SKM-1 (cell line): ENCODE measurements at regions not wholly inside any gene's neighbourhood (a gene's known extent, or its start where the extent isn't known, plus 50 kb on each side); places are given as distances from the start of the nearest gene placed in this dataset.

Experiments used
- DNase-seq: peaks from one replicate; lab custom pipeline; 2025; ENCODE audit not compliant: unreplicated experiment; lab: John Stamatoyannopoulos, UW

DNA sequence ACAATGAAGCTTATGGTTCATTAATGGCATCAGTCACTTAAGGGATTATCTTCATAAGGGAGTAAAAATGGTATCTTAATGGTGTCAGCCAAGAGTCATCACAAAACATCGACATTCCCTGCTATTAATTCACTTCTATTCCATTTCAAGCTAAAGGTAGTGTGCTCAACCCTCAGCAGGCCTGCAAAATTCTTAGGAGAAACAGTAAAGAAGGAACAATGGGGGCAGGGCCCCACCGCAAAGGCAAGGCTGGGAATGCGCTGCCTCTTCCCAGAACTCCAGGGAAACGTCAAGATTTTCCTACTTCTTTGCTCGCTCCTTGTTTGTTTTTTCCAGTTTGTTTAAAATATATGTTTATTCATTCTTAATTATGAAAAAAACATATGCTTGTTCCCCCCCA lies 187.3 kb upstream of the TSC22D2 start:
- DNase-seq = no peak

DNA sequence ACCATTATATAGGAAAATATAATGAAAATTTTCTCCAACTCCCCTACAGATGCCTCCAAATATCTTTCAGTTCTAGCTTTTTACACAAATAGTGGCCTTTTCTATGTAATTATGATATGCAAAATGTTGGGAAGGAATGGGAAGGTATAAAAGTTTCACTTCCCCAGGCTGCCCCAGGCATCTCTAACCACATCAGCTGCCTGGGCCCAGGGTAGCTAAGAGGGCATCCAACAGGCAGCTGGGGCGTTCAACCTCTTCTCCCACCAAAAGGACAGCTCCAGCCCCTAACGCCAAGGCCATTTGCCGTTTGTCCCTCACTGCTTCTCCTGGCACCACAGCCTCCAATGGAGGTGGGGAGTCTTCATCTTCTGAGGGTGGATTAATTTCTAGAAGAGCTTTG lies 188.1 kb upstream of the TSC22D2 start:
- no peak for DNase-seq

DNA sequence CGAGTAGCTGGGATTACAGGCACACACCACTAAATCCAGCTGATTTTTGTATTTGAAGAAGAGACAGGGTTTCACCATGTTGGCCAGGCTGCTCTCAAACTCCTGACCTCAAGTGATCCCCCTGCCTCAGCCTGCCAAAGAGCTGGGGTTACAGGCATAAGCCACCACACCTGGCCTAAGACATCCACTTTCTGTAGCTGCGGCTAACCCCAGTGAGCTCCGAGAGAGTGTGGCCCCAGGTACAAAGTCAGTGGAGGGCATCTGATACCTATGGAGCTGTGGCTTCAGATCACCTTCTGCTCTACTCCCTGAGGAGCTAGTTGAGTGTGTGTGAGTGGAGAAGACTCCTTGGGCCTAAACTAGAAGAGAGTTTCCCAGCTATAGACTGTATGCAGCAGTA lies 189.3 kb upstream of the TSC22D2 start:
- no peak for DNase-seq

DNA sequence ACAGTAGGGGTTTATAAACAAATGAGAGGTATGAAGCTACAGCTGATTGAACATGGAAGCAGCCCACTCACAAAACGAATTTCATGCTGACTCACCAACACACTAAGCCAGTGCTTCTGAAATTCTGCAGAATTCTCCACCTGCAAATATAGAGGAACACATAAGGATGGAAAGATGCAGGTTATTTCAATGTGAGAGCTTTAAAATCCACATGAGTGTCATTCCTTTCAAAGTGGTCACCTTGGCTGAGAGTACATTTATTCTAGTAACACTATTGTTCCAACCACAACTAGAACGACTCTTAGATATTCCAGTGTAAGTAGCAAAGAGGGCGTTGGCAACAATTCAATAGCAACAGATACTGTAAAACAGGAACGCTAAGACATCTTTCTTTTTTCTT lies 189.9 kb upstream of the TSC22D2 start:
- no peak for DNase-seq

DNA sequence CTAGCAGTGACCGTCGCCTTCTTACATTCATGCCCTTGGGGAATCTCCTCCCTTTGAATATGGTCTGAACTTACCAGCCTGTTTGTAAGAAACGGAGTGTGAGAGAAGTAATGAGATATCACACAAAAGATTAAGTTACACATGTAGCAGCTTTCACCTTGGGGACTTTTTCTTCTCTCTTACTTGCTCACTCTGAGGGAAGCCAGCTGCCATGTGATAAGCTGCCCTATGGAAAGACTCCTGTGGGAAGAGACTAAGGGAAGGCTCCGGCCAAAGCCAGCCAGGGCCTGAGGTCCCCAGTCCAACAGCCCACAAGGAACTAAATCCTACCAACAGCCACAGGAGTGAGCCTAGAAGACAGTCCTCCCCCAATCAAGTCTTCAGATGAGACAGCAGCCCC lies 190.4 kb upstream of the TSC22D2 start:
- DNase-seq = no peak

DNA sequence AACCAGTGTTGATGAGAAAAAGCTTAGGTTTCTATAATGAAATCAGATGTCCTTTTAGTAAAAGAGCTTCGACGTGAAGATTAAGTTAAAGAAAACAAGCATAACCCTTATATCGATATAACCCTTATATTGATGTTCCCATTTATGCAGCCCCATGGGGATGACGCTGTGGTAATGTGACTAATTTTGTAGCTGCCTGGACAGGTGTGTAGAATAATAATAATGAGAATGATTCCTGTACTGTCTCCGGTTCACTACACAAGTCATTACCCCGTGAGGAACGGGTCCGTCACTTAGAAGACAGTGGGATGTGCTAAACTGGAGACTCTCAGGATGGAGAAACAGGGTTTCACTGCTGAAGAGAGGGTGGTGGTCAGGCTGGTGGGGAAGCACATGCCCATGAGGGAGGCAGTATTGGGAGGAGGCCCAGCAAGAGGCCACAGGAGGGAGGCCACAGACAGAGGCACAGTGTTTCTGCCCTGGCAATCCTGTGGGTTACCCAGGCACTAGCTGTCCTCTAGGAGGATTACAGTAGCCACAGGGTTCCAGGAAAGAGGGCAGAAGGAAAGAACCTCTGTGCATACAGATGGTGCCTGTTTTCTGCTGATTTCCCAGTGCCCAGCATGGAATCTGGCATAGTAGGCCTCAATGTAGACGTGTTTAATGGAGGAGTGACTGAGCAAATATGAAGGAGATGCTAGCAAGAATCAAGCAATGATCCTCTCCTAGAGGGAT lies 191.1 kb upstream of the TSC22D2 start:
- DNase-seq = no peak

DNA sequence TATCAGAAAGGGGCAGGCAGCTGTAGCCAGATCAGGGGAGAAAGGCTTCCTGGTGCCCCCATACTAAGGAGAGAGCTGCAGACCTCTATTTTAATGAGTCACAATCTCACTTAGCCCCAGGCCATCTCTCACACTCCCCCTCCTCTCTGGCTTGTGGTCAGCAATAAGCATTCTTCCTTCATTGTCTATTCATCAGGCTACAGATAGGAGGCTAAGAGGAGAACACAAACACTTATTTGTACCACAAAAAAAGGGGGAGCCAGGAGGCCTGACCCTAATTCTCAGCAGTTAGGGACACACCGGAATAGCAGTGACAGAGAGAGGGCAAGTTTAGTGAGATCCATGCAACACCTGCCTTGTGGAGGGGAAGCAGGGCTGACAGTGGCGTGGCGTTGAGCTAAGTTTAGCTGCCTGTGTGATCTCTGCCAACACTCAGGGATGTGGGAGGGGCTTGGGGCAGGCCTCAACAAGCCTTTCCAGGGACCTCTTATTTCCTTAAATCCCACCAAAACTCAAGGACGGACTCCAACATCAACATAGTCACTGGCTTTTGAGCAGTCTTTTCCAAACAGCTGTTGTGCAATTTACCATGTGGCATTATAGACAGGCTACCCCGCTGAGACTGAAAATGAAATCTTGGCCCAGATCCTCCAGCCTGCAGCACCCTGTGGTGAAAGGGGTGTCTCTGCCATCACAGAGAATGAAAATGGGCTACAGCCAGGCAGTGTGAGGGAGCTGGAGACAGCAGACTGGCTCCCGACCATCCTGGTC lies 191.9 kb upstream of the TSC22D2 start:
- no peak for DNase-seq

DNA sequence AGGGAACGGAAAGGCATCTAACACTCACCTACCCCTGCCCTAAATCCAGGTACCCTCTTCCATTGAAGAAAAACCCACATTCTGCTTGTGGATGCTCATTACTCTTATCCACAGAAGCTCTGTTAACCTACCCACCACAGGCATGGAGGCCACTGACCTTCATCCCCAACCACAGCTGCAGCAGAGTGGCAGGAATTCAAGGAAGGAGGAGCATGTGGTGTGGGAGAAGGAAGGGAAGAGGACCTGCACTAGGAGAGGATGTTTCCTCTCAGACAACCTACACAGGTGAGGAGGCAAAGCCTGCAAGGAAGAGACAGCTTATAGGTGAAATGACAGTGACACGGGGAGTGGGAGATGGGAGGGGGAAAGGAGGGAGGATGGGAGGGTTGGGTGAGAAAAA lies 192.5 kb upstream of the TSC22D2 start:
- DNase-seq = no peak

DNA sequence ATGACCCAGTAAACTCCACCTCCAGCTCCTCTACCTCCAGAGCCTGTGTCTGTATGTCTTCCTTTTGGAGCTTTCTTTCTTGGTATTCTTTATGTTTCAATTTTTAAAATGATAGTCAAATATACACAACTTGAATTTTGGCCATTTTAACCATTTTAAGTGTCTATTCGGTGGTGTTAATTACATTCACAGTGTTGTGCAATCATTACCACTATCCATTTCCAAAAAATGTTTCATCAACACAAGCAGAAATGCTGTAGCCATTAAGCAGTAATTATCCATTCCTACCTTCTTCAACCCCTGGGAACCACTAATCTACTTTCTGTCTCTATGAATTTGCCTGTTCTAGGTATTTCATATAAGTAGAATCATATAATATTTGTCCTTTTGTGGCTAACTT lies 194.5 kb upstream of the TSC22D2 start:
- no peak for DNase-seq

DNA sequence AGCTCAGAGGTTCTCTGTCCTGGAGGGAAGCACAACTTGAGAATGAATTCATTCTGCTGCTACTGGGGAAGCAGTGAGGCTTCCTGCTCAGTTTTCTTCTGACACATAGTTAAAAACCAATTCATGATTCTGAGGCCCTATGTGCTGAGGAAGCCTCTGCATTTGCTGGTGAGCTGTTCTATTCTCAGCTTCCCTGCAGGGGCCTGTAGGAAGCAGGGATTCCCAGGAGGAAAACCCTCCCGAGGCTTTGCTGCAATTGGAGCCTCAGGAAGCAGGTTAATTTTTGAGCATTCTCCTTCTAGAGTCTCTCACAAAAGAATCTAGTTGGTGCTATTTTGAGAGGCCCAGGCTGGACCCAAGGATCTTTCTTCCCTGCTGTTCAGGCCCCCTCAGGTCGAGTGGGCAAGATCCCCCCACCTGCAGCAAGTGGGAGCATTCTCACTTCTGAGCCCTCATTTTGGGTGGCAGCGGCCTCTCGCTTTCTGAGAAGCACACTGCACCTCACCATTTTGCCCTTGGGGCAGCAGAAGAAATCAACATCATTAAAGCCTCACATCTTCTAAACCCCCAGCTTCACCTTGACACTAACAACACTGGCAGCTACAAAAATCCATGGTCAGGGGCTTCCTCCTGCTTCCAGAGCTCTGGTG lies 197.5 kb upstream of the TSC22D2 start:
- DNase-seq = no peak

DNA sequence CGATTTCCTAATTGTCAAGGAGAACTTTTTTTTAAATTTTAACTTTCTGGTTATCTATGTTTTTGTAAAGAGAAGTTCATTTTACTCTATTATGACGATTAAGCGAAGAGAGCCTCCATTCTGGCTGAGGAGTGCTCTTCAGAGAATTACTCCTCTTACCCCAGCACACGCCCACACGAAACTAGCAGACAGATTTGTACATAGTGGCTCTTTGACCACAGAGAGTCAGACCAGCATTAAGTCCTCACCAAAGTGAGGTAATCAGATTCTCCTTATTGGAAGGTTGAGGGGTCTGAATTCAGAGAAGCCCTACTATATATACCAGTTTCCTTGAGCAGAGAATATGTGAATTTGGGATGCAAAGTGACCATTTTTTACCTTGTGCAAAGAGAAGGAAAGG lies 204.8 kb upstream of the TSC22D2 start:
- DNase-seq = no peak

DNA sequence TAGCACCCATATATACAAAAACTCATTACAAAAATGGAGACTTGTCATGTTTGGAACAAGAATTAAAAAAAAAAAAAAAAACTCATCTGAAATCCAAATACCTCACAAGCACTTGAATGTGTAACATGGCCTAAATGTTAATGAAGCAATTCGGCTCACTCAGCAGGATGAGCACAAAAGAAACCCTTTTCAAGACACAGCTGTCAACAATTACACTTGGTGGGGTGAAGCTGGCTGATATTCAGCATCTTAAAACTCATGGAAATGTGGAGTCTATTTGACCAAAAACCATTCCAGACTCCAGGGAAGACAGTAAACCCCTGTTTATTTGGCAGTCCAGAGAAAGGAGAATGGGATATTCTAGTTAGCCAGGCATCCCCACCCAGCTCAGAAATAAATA lies 205.4 kb upstream of the TSC22D2 start:
- no peak for DNase-seq

DNA sequence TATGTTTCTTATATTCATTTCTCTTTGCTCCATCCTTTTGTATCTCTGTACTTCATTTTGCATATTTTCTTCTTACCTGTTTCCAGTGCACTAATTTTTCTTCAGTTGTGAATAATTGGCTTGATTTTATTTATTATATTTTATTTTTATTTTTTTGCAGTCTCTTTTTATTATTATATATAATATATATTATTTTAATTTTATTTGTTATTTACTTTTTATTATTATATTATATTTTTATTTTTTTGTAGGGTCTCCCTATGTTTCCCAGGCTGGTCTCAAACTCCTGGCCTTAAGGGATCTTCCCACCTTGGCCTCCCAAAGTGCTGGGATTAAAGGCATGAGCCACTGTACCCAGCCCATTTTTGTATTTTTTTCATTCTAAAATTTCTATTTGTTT lies 213.1 kb upstream of the TSC22D2 start:
- no peak for DNase-seq

DNA sequence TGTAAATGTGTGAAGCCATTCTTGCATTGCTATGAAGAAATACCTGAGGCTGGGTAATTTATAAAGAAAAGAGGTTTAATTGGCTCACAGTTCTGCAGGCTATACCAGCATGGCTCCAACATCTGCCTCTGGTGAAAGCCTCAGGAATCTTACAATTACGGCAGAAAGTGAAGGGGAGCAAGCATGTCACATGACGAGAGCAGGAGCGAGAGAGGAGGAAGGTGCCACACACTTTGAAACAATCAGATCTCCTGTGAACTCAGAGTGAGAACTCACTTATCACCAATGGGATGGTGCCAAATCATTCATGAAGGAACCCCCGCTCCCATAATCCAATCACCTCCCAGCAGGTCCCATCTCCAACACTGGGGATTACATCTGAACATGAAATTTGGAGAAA lies 213.6 kb upstream of the TSC22D2 start:
- no peak for DNase-seq

DNA sequence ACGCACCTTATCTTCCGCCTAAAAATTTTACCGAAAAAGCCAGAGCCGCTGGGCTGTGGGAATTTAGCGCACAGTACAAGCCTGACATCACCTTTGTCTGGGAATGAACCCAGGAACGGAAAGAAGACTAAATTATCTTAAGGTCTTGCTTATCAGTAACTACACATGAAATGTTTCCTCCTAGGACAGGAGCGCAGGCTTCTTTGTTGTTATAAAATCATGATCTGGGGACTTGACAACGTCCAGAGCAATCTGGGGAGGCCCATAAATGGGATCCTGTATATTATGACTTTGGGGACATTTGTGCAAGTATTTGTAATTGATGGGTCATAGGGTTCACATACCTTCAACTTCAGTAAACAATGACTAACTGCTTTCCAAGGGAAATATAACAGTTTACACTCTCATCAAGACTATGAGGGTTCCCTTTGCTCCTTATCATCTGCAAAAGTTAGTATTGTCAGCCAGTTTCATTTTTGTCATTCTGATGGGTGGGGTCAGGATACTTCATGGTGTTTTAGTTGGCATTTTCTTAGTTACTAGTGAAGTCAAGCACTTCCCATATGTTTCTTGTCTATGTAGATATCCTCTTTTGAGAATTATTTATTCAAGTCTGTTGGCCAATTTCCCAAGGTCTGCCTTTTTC lies 213.9 kb upstream of the PFN2 start:
- no peak for DNase-seq

DNA sequence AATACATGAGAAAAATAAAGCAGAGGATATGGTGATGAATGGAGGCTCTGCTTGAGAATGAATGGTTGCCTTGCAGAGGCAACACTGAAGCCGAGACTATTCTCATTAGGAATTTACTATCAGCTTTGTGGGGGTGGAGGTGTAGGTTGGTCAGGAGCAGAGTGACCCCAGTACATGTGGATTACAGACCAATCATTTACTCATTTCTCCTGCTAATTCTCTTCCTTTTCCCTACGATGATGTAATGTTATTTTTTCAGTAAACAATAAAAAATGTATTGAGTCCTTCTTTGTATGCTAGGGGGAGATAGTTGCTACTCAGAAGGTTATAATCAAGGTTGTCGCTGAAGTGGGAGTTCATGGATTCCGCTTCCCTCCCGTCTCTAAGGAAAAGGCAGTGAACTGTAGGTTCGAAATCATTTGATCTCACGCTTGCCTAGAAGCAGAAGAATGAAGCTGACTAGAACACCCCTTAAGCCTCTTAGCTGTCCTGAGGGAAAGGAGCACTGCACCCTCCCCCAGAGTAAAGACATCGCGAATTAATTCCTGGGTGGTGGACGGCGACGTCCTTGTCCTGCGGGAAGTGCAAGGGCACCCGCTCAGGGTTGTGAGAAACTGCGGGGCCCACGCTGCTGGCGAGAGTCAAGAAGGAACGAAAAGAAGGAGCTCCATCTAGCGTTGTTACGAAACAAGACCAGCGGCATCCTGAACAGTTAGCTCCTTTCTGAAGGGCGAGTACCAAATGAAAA lies 213.2 kb upstream of the PFN2 start:
- DNase-seq = peak; percentile 64

DNA sequence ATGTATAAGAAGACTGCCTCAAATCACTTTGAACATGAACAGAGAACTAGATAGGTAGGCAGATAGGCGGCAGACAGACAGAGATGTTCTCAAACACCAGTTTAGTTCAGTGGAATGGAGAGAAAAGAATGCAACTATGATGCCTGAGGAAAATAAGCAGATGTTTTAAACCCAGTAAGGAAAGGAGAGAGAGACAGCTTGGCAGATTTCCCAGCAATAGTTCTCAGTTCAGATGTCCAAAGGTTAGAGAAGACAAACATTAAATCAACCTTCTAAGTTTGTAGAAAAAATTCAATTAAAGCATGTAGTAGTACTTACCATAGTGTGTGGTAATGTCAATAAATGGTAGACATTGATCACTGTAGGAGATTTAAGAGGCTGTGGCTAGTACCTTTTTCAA lies 209.6 kb upstream of the PFN2 start:
- no peak for DNase-seq

DNA sequence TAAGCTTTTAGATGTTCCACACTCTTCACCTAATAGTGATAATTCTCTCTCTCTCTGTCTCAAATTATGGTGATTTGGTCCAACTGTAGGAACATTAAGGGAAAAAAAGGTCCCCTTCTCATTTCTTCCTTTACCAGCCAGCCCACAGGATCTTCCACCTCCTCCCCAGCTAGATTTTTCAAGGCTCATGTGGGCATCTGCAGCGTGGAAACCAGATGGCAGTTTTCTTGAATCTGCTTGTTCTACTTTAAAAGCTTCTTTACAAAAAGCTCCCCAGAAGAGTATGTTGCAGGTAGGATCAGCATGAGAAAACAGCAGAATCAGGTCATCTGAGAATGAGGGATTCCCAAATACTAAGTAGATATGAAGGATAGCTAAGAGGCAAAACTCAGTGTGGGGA lies 208.6 kb upstream of the PFN2 start:
- DNase-seq = no peak

DNA sequence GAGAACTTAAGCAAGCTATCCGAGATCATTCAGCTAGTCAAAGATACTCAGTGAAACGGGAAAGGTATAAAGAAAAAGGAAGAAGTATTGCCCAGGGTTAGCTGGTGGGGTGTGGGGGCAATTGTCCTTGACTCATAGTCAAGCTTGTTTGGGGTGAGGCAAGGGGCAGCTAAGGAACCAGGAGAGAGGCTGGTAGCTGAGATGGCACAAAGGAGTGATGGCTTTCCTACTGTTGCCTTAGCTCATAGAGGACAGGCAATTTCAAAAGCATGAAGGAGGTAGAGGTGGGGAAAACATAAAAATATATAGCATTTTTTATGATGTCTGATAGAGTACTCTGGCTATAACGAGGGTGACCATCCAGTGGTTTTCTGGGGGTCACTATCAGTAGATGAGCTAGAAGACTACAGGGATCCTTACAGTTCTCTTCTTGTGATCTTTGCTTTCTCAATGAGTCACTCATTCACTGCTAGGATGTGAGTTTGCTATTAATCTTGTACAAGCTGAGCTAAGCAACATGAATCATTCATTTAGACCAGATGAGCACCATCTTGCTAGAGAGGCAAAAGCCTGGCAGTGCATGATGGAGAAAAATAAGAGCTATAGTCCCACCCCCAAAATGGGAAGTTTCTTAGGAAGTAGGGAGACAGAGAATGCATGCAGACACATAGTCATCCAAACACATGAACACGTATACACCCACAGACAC lies 207.1 kb upstream of the PFN2 start:
- no peak for DNase-seq

DNA sequence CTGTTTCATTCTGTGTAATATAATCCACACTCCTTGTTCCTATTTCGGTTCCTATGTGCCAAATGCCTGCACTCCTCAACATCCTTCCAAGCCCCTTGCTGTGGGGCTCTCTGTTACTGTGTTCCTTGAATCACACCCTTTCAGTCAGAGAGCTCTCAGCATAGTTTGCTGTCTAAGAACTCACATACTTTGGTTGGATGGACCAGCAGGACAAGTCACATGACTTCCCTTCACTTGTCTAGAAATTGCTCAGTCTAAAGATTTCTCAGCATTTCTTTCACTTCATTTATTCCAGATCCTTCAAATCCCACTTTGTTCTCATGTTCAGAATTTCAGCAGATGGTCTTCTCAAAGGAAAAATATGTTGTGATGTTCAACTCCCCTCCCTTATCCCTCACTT lies 203.5 kb upstream of the PFN2 start:
- no peak for DNase-seq
